ENCODE measurements at regions not wholly inside any gene's neighbourhood (a gene's known extent, or its start where the extent isn't known, plus 50 kb on each side); places are given as distances from the start of the nearest gene placed in this dataset.

DNA sequence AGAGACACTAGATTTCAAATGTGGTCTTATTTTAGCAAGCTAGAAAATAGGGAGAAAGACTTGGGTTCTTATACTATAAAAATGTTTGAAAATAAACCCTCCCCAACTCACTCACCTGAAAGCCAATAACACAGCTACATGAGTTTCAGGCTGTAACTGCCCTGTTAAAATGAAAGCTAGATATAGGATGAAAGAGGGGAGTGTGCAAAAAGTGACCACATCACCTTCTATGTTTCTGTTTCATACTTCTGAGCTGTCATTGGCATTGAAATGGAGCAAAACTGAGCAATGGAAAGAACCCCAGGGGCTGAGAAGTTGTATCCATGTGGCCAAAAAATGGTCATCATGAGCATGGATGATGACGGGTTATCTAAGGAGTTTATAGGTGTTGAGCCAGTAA, 148.1 kb upstream of the TENT5A start:
- Histone ChIP-seq H4K91ac (ENCODE audit: insufficient read length, low read depth, low read length) (no peak overlapping the region), H2BK20ac (ENCODE audit: low read depth, low read length, poor library complexity, severe bottlenecking) (no peak overlapping the region), H2BK120ac (ENCODE audit: low read depth, low read length, poor library complexity, severe bottlenecking) (no peak overlapping the region), H3K23me2 (ENCODE audit: insufficient read length, low read depth, low read length, poor library complexity, severe bottlenecking) (no peaks in the 10 kb centered on the region), H2AK5ac (ENCODE audit: insufficient read length, low read length) (no peak overlapping the region), H3K9ac (ENCODE audit: extremely low read depth, insufficient read length, low read length) (no peak overlapping the region), H3K4me1 (ENCODE audit: insufficient read depth, low read length) (no peaks in the 10 kb centered on the region), H3K27ac (ENCODE audit: insufficient read length, low read depth, low read length) (no peak overlapping the region), H3K23ac (ENCODE audit: insufficient read length, low read depth, low read length) (no peak overlapping the region), H3T11ph (ENCODE audit: low read length) (no peak overlapping the region), H2BK5ac (ENCODE audit: insufficient read length, low read length) (no peak overlapping the region), H3K79me2 (ENCODE audit: insufficient read depth, low read length) (no peaks in the 10 kb centered on the region), H3K18ac (ENCODE audit: insufficient read length, low read depth, low read length) (no peak overlapping the region), H2BK12ac (ENCODE audit: insufficient read length, low read depth, low read length) (no peak overlapping the region), H2AFZ (ENCODE audit: low read length) (no peak overlapping the region), H3K56ac (ENCODE audit: insufficient read length, low read depth, low read length) (no peak overlapping the region), H3K4ac (ENCODE audit: low read depth, low read length) (no peak overlapping the region), H4K20me1 (ENCODE audit: control insufficient read depth, insufficient read depth, insufficient read length) (no peaks in the 10 kb centered on the region), H3K4me2 (ENCODE audit: insufficient read depth, insufficient read length, low read length) (no peak overlapping the region), H3K79me1 (ENCODE audit: insufficient read depth, low read depth, low read length, poor library complexity, severe bottlenecking) (no peaks in the 10 kb centered on the region), H3K9me3 (ENCODE audit: control insufficient read depth, low read depth, low read length) (no peaks in the 10 kb centered on the region), H2BK15ac (ENCODE audit: low read depth, low read length) (no peak overlapping the region), H4K8ac (replicated peaks; ENCODE audit: insufficient read length, low read depth, low read length) (no peak overlapping the region), H3K27me3 (ENCODE audit: insufficient read depth, low read length) (no peaks in the 10 kb centered on the region), H3K14ac (ENCODE audit: insufficient read depth, low read length) (no peak overlapping the region), H4K5ac (ENCODE audit: insufficient read length, low read depth, low read length) (no peak overlapping the region)
- H3K4me1 Mint-ChIP-seq, result peaks cover 14 to 18% of the 10 kb centered on the region in 2 experiments
- H3K9me3 Mint-ChIP-seq, result peaks cover 5% of the 10 kb centered on the region in 2 experiments; a peak in 3 of 5 replicates
- peaks cover 0 to 10% (median 0%) of the 10 kb centered on the region in 3 experiments; a peak in 2 of 7 replicates for H3K36me3 Mint-ChIP-seq (ENCODE audit: insufficient read depth in 1 of 3, low read depth in 3 of 3)
- H3K27me3 Mint-ChIP-seq (ENCODE audit: low read depth), result no peaks in the 10 kb centered on the region
- no peak overlapping the region for H3K27ac Mint-ChIP-seq
- WGBS (ENCODE audit: extremely low coverage, insufficient read length, low lambda C conversion rate), result no CpG with 5 or more reads among the region's 1 CpG
- H3K4me3 Mint-ChIP-seq, result no peak overlapping the region
- no peak for DNase-seq
- TF ChIP-seq, protein P1, sequence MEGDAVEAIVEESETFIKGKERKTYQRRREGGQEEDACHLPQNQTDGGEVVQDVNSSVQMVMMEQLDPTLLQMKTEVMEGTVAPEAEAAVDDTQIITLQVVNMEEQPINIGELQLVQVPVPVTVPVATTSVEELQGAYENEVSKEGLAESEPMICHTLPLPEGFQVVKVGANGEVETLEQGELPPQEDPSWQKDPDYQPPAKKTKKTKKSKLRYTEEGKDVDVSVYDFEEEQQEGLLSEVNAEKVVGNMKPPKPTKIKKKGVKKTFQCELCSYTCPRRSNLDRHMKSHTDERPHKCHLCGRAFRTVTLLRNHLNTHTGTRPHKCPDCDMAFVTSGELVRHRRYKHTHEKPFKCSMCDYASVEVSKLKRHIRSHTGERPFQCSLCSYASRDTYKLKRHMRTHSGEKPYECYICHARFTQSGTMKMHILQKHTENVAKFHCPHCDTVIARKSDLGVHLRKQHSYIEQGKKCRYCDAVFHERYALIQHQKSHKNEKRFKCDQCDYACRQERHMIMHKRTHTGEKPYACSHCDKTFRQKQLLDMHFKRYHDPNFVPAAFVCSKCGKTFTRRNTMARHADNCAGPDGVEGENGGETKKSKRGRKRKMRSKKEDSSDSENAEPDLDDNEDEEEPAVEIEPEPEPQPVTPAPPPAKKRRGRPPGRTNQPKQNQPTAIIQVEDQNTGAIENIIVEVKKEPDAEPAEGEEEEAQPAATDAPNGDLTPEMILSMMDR (conservative IDR thresholded peaks at IDR 0.05), result no peak

Measured in H9 (cell line).